ENCODE measurements at regions not wholly inside any gene's neighbourhood (a gene's known extent, or its start where the extent isn't known, plus 50 kb on each side); places are given as distances from the start of the nearest gene placed in this dataset.

DNA sequence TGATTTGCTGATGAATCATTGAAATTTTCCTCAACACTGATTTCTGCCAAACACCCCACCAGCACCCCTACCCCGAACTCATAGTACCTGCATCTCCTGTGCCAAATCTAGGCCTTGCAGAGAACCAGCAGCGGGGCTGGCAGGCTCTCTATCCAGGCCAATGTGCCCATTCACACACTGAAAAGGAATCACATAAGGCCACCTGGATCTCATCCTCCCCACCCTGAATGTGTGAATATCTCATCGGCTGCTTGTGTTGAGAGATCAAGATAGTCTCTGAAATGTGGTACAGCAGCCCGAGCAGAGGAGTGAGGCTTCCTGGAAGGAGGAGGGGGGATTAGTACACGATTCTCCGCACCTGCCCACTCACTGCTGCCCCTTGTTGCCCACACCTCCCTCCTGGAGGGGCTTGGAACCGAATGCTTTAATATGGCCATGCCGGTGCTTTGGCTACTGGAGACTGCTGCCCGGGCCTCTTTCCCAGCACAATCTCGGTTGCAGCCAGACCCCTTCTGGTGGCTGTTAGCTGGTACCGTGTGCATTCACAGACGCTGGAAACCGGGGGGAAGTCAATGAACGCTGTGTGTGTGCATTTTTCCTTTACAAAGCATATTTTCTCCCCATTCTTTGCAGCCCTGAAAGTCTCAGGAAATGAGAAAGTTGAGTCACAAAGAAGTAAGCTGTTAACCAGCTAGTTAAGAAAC, 619.5 kb downstream of the MATN1 start:
- no peak for TF ChIP-seq POLR2A (IDR thresholded peaks at IDR 0.05; ENCODE audit: low read length)
- no peak for TF ChIP-seq GATA1 (IDR thresholded peaks at IDR 0.05; ENCODE audit: low read depth, low read length)

Measured in erythroblast (primary cell).